ENCODE measurements at regions not wholly inside any gene's neighbourhood (a gene's known extent, or its start where the extent isn't known, plus 50 kb on each side); places are given as distances from the start of the nearest gene placed in this dataset.

GRCh38 chr2:104406261-104406726, 447.6 kb upstream of the POU3F3 start:
- no peak for DNase-seq (ENCODE audit: low spot score)

GRCh38 chr2:104407641-104408040, 446.3 kb upstream of the POU3F3 start:
- DNase-seq (ENCODE audit: low spot score), result no peak

GRCh38 chr2:104408266-104408665, 445.6 kb upstream of the POU3F3 start:
- no peak for DNase-seq (ENCODE audit: low spot score)

GRCh38 chr2:104410136-104410535, 443.8 kb upstream of the POU3F3 start:
- no peak for DNase-seq (ENCODE audit: low spot score)

GRCh38 chr2:104412384-104412783, 441.5 kb upstream of the POU3F3 start:
- peak; percentile 45 for DNase-seq (ENCODE audit: low spot score)

- no peak for DNase-seq (ENCODE audit: low spot score)
These were observed 440.0 kb upstream of the POU3F3 start for GRCh38 chr2:104413890-104414289.

GRCh38 chr2:104415284-104415683, 438.6 kb upstream of the POU3F3 start:
- no peak for DNase-seq (ENCODE audit: low spot score)

- DNase-seq (ENCODE audit: low spot score), result no peak
These were observed 437.4 kb upstream of the POU3F3 start for GRCh38 chr2:104416339-104417000.

- no peak for DNase-seq (ENCODE audit: low spot score)
These were observed 433.5 kb upstream of the POU3F3 start for GRCh38 chr2:104420420-104420819.

GRCh38 chr2:104420953-104421352, 433.0 kb upstream of the POU3F3 start:
- DNase-seq (ENCODE audit: low spot score), result no peak

GRCh38 chr2:104425850-104426595, 427.9 kb upstream of the POU3F3 start:
- no peak for DNase-seq (ENCODE audit: low spot score)

- no peak for DNase-seq (ENCODE audit: low spot score)
These were observed 425.8 kb upstream of the POU3F3 start for GRCh38 chr2:104428155-104428554.

- no peak for DNase-seq (ENCODE audit: low spot score)
These were observed 424.1 kb upstream of the POU3F3 start for GRCh38 chr2:104429639-104430358.

- no peak for DNase-seq (ENCODE audit: low spot score)
These were observed 423.6 kb upstream of the POU3F3 start for GRCh38 chr2:104430359-104430740.

GRCh38 chr2:104430852-104431251, 423.1 kb upstream of the POU3F3 start:
- DNase-seq (ENCODE audit: low spot score), result no peak

- no peak for DNase-seq (ENCODE audit: low spot score)
These were observed 422.2 kb upstream of the POU3F3 start for GRCh38 chr2:104431701-104432121.

GRCh38 chr2:104432401-104432800, 421.5 kb upstream of the POU3F3 start:
- DNase-seq (ENCODE audit: low spot score), result no peak

- DNase-seq (ENCODE audit: low spot score), result no peak
These were observed 420.9 kb upstream of the POU3F3 start for GRCh38 chr2:104432991-104433390.

GRCh38 chr2:104433657-104434056, 420.3 kb upstream of the POU3F3 start:
- DNase-seq (ENCODE audit: low spot score), result no peak

- DNase-seq (ENCODE audit: low spot score), result peak; percentile 16
These were observed 419.6 kb upstream of the POU3F3 start for GRCh38 chr2:104434318-104434792.

GRCh38 chr2:104434966-104435365, 418.9 kb upstream of the POU3F3 start:
- no peak for DNase-seq (ENCODE audit: low spot score)

GRCh38 chr2:104438481-104438880, 415.4 kb upstream of the POU3F3 start:
- no peak for DNase-seq (ENCODE audit: low spot score)

GRCh38 chr2:104443145-104443544, 410.8 kb upstream of the POU3F3 start:
- no peak for DNase-seq (ENCODE audit: low spot score)
